Trophoblast cell (in vitro differentiated cells and primary cell): ENCODE measurements at regions not wholly inside any gene's neighbourhood (a gene's known extent, or its start where the extent isn't known, plus 50 kb on each side); places are given as distances from the start of the nearest gene placed in this dataset.

Experiments used
- DNase-seq, 2 donors: peaks; one replicate each; pipeline ENCODE4 v3.0.0-alpha.2; 2016
- H2AFZ ChIP-seq: 2 replicates; pipeline ENCODE4 v1.6.1; 2013; ENCODE audit warnings: low read length, moderate library complexity, mild to moderate bottlenecking; ENCODE audit not compliant: insufficient read depth, poor library complexity
- H2AK5ac ChIP-seq: 2 replicates; pipeline ENCODE4 v1.6.1; 2013; ENCODE audit warnings: mild to moderate bottlenecking, low read length
- H2BK120ac ChIP-seq: 2 replicates; pipeline ENCODE4 v1.6.1; 2013; ENCODE audit warnings: low read length, mild to moderate bottlenecking, moderate library complexity; ENCODE audit not compliant: insufficient read depth, poor library complexity
- H2BK12ac ChIP-seq: 2 replicates; pipeline ENCODE4 v1.6.1; 2013; ENCODE audit warnings: mild to moderate bottlenecking, low read length, moderate library complexity
- H2BK5ac ChIP-seq: 2 replicates; pipeline ENCODE4 v1.6.1; 2013; ENCODE audit warnings: low read length, low read depth, moderate library complexity, mild to moderate bottlenecking; ENCODE audit not compliant: poor library complexity
- H3K14ac ChIP-seq: 2 replicates; pipeline ENCODE4 v1.6.1; 2013; ENCODE audit warnings: mild to moderate bottlenecking, low read length
- H3K18ac ChIP-seq: 2 replicates; pipeline ENCODE4 v1.6.1; 2013; ENCODE audit warnings: mild to moderate bottlenecking, low read length
- H3K23ac ChIP-seq: 2 replicates; pipeline ENCODE4 v1.6.1; 2013; ENCODE audit warnings: low read length
- H3K27ac ChIP-seq: 2 replicates; pipeline ENCODE4 v1.5.1; 2013; ENCODE audit warnings: low read depth, mild to moderate bottlenecking, inconsistent platforms, low read length, moderate library complexity
- H3K27me3 ChIP-seq: 2 replicates; pipeline ENCODE4 v1.6.1; 2013; ENCODE audit warnings: inconsistent platforms, mild to moderate bottlenecking, low read length, moderate library complexity; ENCODE audit not compliant: insufficient read depth
- H3K36me3 ChIP-seq, 2 experiments: 1 replicate in 1 of 2; 2 replicates in 1 of 2; pipeline ENCODE4 v1.6.1; 2013; ENCODE audit warnings: low read length in 2 of 2, mild to moderate bottlenecking in 2 of 2, moderate library complexity in 1 of 2; ENCODE audit not compliant: insufficient read depth in 2 of 2, control insufficient read depth in 1 of 2
- H3K4ac ChIP-seq: 2 replicates; pipeline ENCODE4 v1.6.1; 2013; ENCODE audit warnings: low read depth, mild to moderate bottlenecking, low read length, moderate library complexity
- H3K4me1 ChIP-seq, 2 experiments: 1 replicate in 1 of 2; 2 replicates in 1 of 2; pipeline ENCODE4 v1.6.1; 2013; ENCODE audit warnings: low read length in 2 of 2, mild to moderate bottlenecking in 2 of 2, moderate library complexity in 1 of 2; ENCODE audit not compliant: insufficient read depth in 2 of 2, control insufficient read depth in 1 of 2
- H3K4me2 ChIP-seq: 2 replicates; pipeline ENCODE4 v1.6.1; 2013; ENCODE audit warnings: inconsistent platforms, mild to moderate bottlenecking, low read length, moderate library complexity
- H3K4me3 ChIP-seq: 2 replicates; pipeline ENCODE4 v1.5.1; 2013; ENCODE audit warnings: mild to moderate bottlenecking, low read depth, low read length, inconsistent platforms
- H3K79me1 ChIP-seq: one replicate; pipeline ENCODE4 v1.6.1; 2013; ENCODE audit warnings: low read length
- H3K79me2 ChIP-seq: 2 replicates; pipeline ENCODE4 v1.6.1; 2013; ENCODE audit warnings: low read length, mild to moderate bottlenecking; ENCODE audit not compliant: control insufficient read depth, insufficient read depth, poor library complexity
- H3K9ac ChIP-seq: 2 replicates; pipeline ENCODE4 v1.6.1; 2013; ENCODE audit warnings: mild to moderate bottlenecking, low read length
- H3K9me3 ChIP-seq: 2 replicates; pipeline ENCODE4 v1.6.1; 2013; ENCODE audit warnings: low read depth, mild to moderate bottlenecking, control low read depth, inconsistent platforms, low read length; ENCODE audit not compliant: insufficient read depth
- H4K12ac ChIP-seq: 2 replicates; pipeline ENCODE4 v1.6.1; 2013; ENCODE audit warnings: low read depth, mild to moderate bottlenecking, low read length, moderate library complexity
- H4K8ac ChIP-seq: 2 replicates; pipeline ENCODE4 v1.6.1; 2013; ENCODE audit warnings: low read depth, mild to moderate bottlenecking, low read length, moderate library complexity
- H4K91ac ChIP-seq: one replicate; pipeline ENCODE4 v1.6.1; 2013; ENCODE audit warnings: low read depth, mild to moderate bottlenecking, low read length, moderate library complexity
- WGBS: extraction: QIAGEN DNeasy Blood & Tissue Kit; methylation state at CpG from one replicate; pipeline ENCODE4 v1.1.7; 2013; ENCODE audit warnings: missing lambda C conversion rate; ENCODE audit not compliant: insufficient read length, insufficient coverage; ENCODE audit errors: extremely low coverage; 5-methylcytosine and 5-hydroxymethylcytosine counted together

- Histone ChIP-seq H3K9me3 (peaks cover 4% of the 10 kb centered on the region), H3K4me2 (no peak overlapping the region), H4K91ac (no peak overlapping the region), H3K23ac (no peak overlapping the region), H3K9ac (no peak overlapping the region), H2BK5ac (no peak overlapping the region), H3K79me1 (no peaks in the 10 kb centered on the region), H3K27ac (no peak overlapping the region), H3K18ac (no peak overlapping the region), H3K4ac (no peak overlapping the region), H2AK5ac (peak overlapping the region; percentile 15), H3K4me3 (no peak overlapping the region), H3K79me2 (no peaks in the 10 kb centered on the region), H3K4me1 (no peaks in the 10 kb centered on the region), H2BK120ac (no peak overlapping the region), H3K14ac (no peak overlapping the region), H3K36me3 (no peaks in the 10 kb centered on the region), H4K12ac (no peak overlapping the region), H2BK12ac (no peak overlapping the region), H2AFZ (no peak overlapping the region), H4K8ac (no peak overlapping the region), H3K27me3 (no peaks in the 10 kb centered on the region)
- no CpG with 5 or more reads among the region's 26 CpGs for WGBS
- no peak for DNase-seq
These were observed 226.9 kb downstream of the TTLL2 start for GRCh38 chr6:167551628-167552257.

DNA sequence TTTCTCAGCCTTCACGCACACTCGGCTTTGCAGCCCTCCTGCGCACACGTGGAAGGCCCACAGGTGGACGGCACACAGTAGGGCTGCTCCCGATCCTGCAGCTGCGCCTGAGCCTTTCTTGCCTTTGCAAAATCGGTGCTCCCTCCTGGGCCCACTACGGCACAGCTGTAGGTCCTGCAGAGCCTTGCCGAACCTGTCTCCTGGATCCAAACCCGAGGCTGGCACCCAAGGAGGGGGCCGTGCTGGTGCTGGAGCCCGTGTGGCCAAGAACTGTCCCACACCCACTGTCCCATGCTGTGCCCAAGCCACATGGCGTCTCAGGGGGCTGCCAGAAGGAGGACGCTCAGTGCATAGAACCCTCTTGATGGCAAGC is 227.4 kb downstream of the TTLL2 start:
- no peaks in the 10 kb centered on the region for H3K79me2 ChIP-seq
- no peaks in the 10 kb centered on the region for H3K27me3 ChIP-seq
- H3K4me2 ChIP-seq = no peak overlapping the region
- H4K91ac ChIP-seq = no peak overlapping the region
- H2BK12ac ChIP-seq = no peak overlapping the region
- no peaks in the 10 kb centered on the region for H3K36me3 ChIP-seq
- H3K18ac ChIP-seq = no peak overlapping the region
- DNase-seq = no peak
- no peaks in the 10 kb centered on the region for H3K79me1 ChIP-seq
- H2BK5ac ChIP-seq = no peak overlapping the region
- no peak overlapping the region for H2AK5ac ChIP-seq
- no peak overlapping the region for H3K4me3 ChIP-seq
- no CpG with 5 or more reads among the region's 15 CpGs for WGBS
- H3K9me3 ChIP-seq = peaks cover 4% of the 10 kb centered on the region
- no peak overlapping the region for H4K8ac ChIP-seq
- H2BK120ac ChIP-seq = no peak overlapping the region
- H3K4me1 ChIP-seq = no peaks in the 10 kb centered on the region
- H2AFZ ChIP-seq = no peak overlapping the region
- no peak overlapping the region for H3K9ac ChIP-seq
- H3K14ac ChIP-seq = no peak overlapping the region
- no peak overlapping the region for H3K4ac ChIP-seq
- no peak overlapping the region for H4K12ac ChIP-seq
- no peak overlapping the region for H3K23ac ChIP-seq
- H3K27ac ChIP-seq = no peak overlapping the region

GRCh38 chr6:167552961-167553735 is 228.3 kb downstream of the TTLL2 start:
- Histone ChIP-seq H3K36me3 (no peaks in the 10 kb centered on the region), H2BK5ac (no peak overlapping the region), H3K79me1 (no peaks in the 10 kb centered on the region), H2BK12ac (no peak overlapping the region), H3K4me2 (no peak overlapping the region), H2BK120ac (no peak overlapping the region), H3K27ac (no peak overlapping the region), H3K14ac (no peak overlapping the region), H3K4me1 (no peaks in the 10 kb centered on the region), H3K79me2 (no peaks in the 10 kb centered on the region), H3K18ac (no peak overlapping the region), H3K9me3 (peaks cover 4% of the 10 kb centered on the region), H4K91ac (no peak overlapping the region), H3K4ac (no peak overlapping the region), H4K8ac (no peak overlapping the region), H3K4me3 (no peak overlapping the region), H3K23ac (no peak overlapping the region), H2AFZ (no peak overlapping the region), H2AK5ac (no peak overlapping the region), H3K27me3 (no peaks in the 10 kb centered on the region), H4K12ac (no peak overlapping the region), H3K9ac (no peak overlapping the region)
- no CpG with 5 or more reads among the region's 19 CpGs for WGBS
- DNase-seq = no peak

- Histone ChIP-seq H3K23ac (no peak overlapping the region), H2BK12ac (no peak overlapping the region), H3K4ac (no peak overlapping the region), H3K14ac (no peak overlapping the region), H2AFZ (no peak overlapping the region), H4K91ac (no peak overlapping the region), H4K12ac (no peak overlapping the region), H3K79me2 (no peaks in the 10 kb centered on the region), H3K9ac (no peak overlapping the region), H3K27ac (no peak overlapping the region), H3K4me1 (no peaks in the 10 kb centered on the region), H2AK5ac (no peak overlapping the region), H3K27me3 (no peaks in the 10 kb centered on the region), H3K4me3 (no peak overlapping the region), H2BK120ac (no peak overlapping the region), H3K36me3 (no peaks in the 10 kb centered on the region), H3K4me2 (no peak overlapping the region), H3K9me3 (peaks cover 4% of the 10 kb centered on the region), H2BK5ac (no peak overlapping the region), H4K8ac (no peak overlapping the region), H3K18ac (no peak overlapping the region), H3K79me1 (no peaks in the 10 kb centered on the region)
- WGBS = no CpG with 5 or more reads among the region's 9 CpGs
- no peak for DNase-seq
These were observed 228.8 kb downstream of the TTLL2 start for GRCh38 chr6:167553736-167554119.
